ENCODE measurements at regions not wholly inside any gene's neighbourhood (a gene's known extent, or its start where the extent isn't known, plus 50 kb on each side); places are given as distances from the start of the nearest gene placed in this dataset.

DNA sequence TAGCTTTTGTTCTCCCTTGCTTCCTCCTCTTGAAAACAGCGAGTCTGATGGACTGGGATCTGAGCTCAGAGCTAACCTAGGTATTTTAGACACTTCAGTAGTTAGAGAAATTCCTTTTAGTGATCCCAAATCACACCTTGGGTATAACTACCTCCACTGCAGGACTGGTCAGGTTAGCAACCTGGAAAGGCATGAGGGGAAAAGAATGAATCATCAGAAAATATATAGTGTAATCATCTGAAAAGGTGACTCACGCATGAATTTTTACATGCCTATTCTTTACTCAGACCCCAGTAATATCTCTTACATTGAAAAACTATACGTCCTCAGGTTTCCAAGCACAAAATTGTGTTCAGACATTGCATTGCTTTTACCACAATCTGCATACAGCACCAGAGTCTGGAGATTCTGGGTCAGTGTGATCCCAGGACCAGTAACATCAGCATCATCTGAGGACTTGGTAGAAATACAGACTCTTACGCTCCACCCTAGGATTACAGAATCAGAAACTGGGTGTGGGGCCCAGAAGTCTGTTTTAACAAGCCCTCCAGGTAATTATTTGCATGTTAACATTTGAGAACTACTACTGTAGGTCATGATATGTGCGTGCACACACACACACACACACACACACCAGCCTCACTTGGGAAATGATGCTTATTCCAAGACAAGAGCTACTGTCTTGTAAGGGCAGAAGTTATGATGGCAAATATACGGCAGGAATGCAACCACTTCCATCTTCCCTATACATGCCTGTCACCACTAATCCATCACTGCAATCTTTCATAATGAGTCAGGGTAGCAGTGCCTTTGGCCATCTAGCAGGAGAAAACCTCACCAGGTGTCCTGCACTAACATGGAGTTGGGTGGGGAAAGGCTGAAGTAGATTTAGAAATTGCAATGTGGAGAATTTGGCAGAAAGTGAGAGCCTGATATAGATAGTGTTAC, 271.6 kb upstream of the MAP3K1 start:
- Histone ChIP-seq H3K9ac (ENCODE audit: insufficient read depth in 1 of 2, low read depth in 2 of 2, low read length in 2 of 2) (no peak overlapping the region), H4K20me1 (replicated peaks; ENCODE audit: control insufficient read depth, insufficient read depth, low read length) (no peaks in the 10 kb centered on the region), H3K36me3 (ENCODE audit: control insufficient read depth, insufficient read depth, low read length) (no peaks in the 10 kb centered on the region), H3K9me1 (ENCODE audit: control insufficient read depth, insufficient read depth, low read length) (no peaks in the 10 kb centered on the region), H3K4me2 (ENCODE audit: insufficient read depth, low read length) (no peak overlapping the region), H3K79me2 (ENCODE audit: control insufficient read depth, insufficient read depth, low read length) (no peaks in the 10 kb centered on the region), H3K4me1 (replicated peaks in 1 of 2; ENCODE audit: control insufficient read depth in 2 of 2, insufficient read depth in 2 of 2, low read length in 2 of 2) (no peaks in the 10 kb centered on the region), H2AFZ (ENCODE audit: low read depth, low read length) (no peak overlapping the region), H3K27me3 (ENCODE audit: control insufficient read depth in 2 of 2, insufficient read depth in 2 of 2, low read length in 2 of 2) (peaks cover 0 to 18% of the 10 kb centered on the region in 2 experiments; a peak in 2 of 5 replicates), H3K9me3 (replicated peaks; ENCODE audit: control insufficient read depth, insufficient read depth, low read depth, low read length) (no peaks in the 10 kb centered on the region), H3K4me3 (no peak overlapping the region), H3K27ac (ENCODE audit: extremely low read depth, low read depth, low read length) (no peak overlapping the region)
- no peak for ATAC-seq
- in situ Hi-C loops (cut with MboI), result no loop called here
- POLR2A ChIA-PET, result interaction anchor here (0.7 to 1.2 kb wide), 2 partner anchors 10 to 153 kb away, joined by 3 to 4 read pairs; no protein-coding TSS in a partner anchor
- FAIRE-seq, result no peak
- CTCF ChIA-PET (ENCODE audit: low intra/inter-chr PET ratio), result no interaction called here
- no TSS peak for BruUV-seq (replicated peaks)
- 8% methylated on average over 6 of the region's 6 CpGs for WGBS (ENCODE audit: insufficient coverage, low coverage, missing lambda C conversion rate)
- intact Hi-C loops (cut with micrococcal nuclease), result no loop called here
- DNase-seq (ENCODE audit: extremely low read depth in 1 of 4, low spot score in 3 of 4), result no peak
- TF ChIP-seq BCLAF1 (IDR thresholded peaks at IDR 0.05; ENCODE audit: borderline replicate concordance in 1 of 2, control insufficient read depth in 1 of 2, low read depth in 2 of 2, low read length in 1 of 2) (no peak), HDGF (IDR thresholded peaks at IDR 0.05) (no peak), RFX5 (IDR thresholded peaks at IDR 0.05; ENCODE audit: low read depth, low read length) (no peak), TSC22D4 (tag; IDR thresholded peaks at IDR 0.05) (no peak), NR2F6 (CRISPR knock-in tag; IDR thresholded peaks at IDR 0.05) (no peak), C11orf30 (IDR thresholded peaks at IDR 0.05; ENCODE audit: low read depth) (no peak; the same call in 1 of the 2 replicates), ZNF583 (CRISPR knock-in tag; IDR thresholded peaks at IDR 0.05) (no peak), CREM (IDR thresholded peaks at IDR 0.05; ENCODE audit: low read depth) (no peak), CREB1 (IDR thresholded peaks at IDR 0.05) (no peak), CREB1 (CRISPR knock-in tag; IDR thresholded peaks at IDR 0.05) (no peak), PTBP1 (IDR thresholded peaks at IDR 0.05; ENCODE audit: low read depth, low read length) (no peak), ZNF316 (IDR thresholded peaks at IDR 0.05) (0 out of 2 replicates have a peak, but pooled peaks have one; percentile 2), GTF2F1 (IDR thresholded peaks at IDR 0.05; ENCODE audit: low read depth, low read length) (no peak), IRF1 (CRISPR knock-in tag; IDR thresholded peaks at IDR 0.05; ENCODE audit: borderline replicate concordance) (no peak)
- TF ChIP-seq, protein P1, sequence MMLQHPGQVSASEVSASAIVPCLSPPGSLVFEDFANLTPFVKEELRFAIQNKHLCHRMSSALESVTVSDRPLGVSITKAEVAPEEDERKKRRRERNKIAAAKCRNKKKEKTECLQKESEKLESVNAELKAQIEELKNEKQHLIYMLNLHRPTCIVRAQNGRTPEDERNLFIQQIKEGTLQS (IDR thresholded peaks at IDR 0.05), result peak; percentile 53
- TF ChIP-seq, protein P1 (CRISPR knock-in tag; conservative IDR thresholded peaks at IDR 0.05), result no peak

All from K562 (cell line).